Prostate gland (tissue), 2 donors: ENCODE measurements at regions not wholly inside any gene's neighbourhood (a gene's known extent, or its start where the extent isn't known, plus 50 kb on each side); places are given as distances from the start of the nearest gene placed in this dataset.

ENCODE experiments used
- CTCF ChIP-seq, 4 experiments: fragments of 200-600 bp in 2 of 4; fragments of 450-650 bp in 2 of 4; sonication (generic) in 2 of 4; IDR thresholded peaks; 1 replicate in 3 of 4; 2 replicates in 1 of 4; pipeline ENCODE4 v1.5.1; 2016 to 2019; ENCODE audit warnings: antibody characterized with exemption in 4 of 4, mild to moderate bottlenecking in 2 of 4, moderate library complexity in 2 of 4
- POLR2A ChIP-seq: fragments of 450-650 bp; IDR thresholded peaks from one replicate; pipeline ENCODE4 v1.6.1; 2016; ENCODE audit warnings: antibody characterized with exemption, mild to moderate bottlenecking

- no peak for TF ChIP-seq CTCF (IDR thresholded peaks at IDR 0.05)
- no peak for TF ChIP-seq POLR2A
Observed at GRCh38 chr21:19510653-19511052, 1107.1 kb upstream of the TMPRSS15 start.
